Omental fat pad (tissue), 3 donors: ENCODE measurements at regions not wholly inside any gene's neighbourhood (a gene's known extent, or its start where the extent isn't known, plus 50 kb on each side); places are given as distances from the start of the nearest gene placed in this dataset.

Source experiments
- ATAC-seq: fragments of 150-250 bp; one replicate; pipeline ENCODE4 v1.9.1; 2016; ENCODE audit warnings: mild to moderate bottlenecking, moderate library complexity; ENCODE audit not compliant: low FRiP score
- DNase-seq: peaks from one replicate; pipeline ENCODE4 v3.0.0-alpha.2; 2019; ENCODE audit warnings: low spot score
- CTCF ChIP-seq, 3 donors: fragments of 450-650 bp; IDR thresholded peaks; one replicate each; pipeline ENCODE4 v1.5.1; 2016 to 2017; ENCODE audit warnings: antibody characterized with exemption in 3 of 3, mild to moderate bottlenecking in 3 of 3, moderate library complexity in 2 of 3

DNA sequence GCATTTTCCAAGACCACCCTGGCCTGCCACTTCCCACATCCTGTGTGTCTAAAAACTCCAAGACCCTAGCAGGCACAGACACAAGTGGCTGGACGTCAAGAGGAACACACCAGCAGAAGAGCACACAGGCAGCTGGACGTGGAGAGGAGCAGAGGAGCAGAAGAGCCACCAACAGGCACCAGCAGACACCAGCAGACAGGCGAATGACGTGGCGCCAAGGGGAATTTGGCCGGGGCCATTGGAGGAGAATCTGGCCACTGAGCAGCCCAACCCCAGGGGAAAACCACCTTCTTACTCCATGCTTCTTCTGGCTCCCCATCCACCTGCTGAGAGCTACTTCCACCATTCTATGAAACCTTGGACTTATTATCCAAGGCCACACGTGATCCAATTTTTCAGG is 243.1 kb upstream of the CTSO start:
- TF ChIP-seq CTCF (IDR thresholded peaks at IDR 0.05): no peak
- ATAC-seq (no peak), DNase-seq (no peak)

DNA sequence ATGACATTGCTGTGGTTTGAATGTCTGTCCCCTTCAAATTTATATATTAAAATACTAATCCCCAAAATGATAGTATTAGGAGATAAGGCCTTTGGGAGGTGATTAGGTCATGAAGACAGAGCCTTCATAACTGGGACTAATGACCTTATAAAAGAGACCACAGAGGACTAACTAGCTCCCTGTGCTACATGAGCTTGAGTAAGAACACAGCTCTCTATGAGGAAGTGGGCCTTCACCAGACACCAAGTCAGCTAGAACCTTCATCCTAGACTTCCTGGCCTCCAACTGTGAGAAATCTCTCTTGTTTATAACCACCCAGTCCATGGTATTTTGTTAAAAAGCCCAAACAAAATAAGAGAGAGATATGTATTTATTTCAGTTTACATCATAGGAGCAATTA is 242.2 kb upstream of the CTSO start:
- DNase-seq (no peak), ATAC-seq (no peak)
- TF ChIP-seq CTCF (IDR thresholded peaks at IDR 0.05): no peak

DNA sequence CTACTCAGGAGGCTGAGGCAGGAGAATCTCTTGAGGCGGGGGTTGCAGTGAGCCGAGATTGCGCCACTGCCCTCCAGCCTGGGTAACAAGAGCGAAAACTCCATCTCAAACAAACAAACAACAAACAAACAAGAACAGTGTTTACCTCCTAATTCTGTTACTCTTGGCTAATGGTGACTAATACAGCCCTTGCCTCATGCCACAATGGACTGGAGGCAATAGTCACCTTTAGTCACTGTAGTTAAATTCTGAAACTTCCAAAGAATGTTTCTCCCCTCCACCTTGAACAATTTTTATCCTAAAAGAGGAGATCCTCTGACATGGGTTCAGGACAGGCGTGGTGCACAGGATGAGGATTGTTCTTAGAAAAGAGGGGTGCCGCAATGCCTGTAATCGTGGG is 241.2 kb upstream of the CTSO start:
- no peak for ATAC-seq

GRCh38 chr4:156193800-156194199 is 240.1 kb upstream of the CTSO start:
- no peak for TF ChIP-seq CTCF (IDR thresholded peaks at IDR 0.05)
- ATAC-seq: no peak
- no peak for DNase-seq

More for the DNA sequence above, 241.2 kb upstream of the CTSO start:
- DNase-seq: no peak
- no peak for TF ChIP-seq CTCF (IDR thresholded peaks at IDR 0.05)

DNA sequence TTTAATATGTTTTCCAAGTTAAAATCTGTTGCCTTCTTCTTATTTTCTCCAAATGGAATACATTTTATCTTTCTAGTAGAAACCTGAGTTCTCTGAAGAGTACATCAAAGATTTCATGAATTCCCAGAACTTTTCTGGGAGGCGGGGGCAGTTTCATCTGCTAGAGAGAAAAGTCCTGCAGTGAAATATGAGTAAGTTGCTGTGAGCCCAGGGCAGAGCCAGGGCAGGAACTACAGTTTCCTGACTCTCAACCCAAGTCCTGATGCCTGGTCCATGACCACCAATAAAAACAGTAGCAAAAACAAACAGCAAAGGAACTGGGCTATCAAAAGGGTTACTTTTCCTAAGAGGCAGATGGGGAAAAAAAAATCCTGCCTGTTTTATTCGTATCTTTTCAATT is 239.4 kb upstream of the CTSO start:
- no peak for TF ChIP-seq CTCF (IDR thresholded peaks at IDR 0.05)
- no peak for DNase-seq
- ATAC-seq: no peak

GRCh38 chr4:156192033-156192432 is 238.4 kb upstream of the CTSO start:
- no peak for TF ChIP-seq CTCF (IDR thresholded peaks at IDR 0.05)
- no peak for ATAC-seq
- DNase-seq: no peak

DNA sequence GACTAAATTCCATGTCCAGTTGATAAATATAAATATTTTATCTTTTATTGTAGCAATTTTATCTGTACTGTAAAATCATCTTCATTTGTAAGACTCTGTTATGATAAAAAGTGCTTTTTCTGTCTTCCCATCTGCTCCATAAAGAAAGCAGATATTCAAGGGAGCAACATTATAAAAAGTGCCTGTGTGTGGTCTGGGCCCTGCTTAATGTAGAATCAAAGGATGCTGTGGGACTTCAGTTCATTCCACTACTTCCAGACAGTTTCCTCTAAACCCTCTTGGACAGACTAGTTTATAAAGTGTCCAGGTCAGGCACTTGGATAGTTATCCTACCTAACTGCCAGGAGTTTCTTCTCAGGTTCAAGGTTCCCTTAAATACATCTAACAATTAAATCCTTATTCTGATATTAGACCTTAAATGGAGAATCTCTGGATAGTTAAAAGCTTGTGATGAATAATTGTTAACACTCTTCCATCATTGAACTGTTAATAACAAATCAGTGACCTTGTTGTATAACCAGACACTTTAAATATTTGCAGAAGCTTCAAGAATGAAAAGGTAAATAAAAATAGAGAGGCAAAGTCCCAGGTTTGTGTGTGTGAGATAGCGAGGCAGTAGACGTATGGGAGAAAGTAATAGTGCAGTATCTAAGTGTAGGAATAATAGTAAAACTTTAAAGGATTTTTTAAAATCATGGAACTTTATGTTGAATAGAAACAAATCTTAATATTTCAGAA is 237.5 kb upstream of the CTSO start:
- no peak for TF ChIP-seq CTCF (IDR thresholded peaks at IDR 0.05)
- DNase-seq (no peak), ATAC-seq (no peak)
